GM12874 (cell line): ENCODE measurements at regions not wholly inside any gene's neighbourhood (a gene's known extent, or its start where the extent isn't known, plus 50 kb on each side); places are given as distances from the start of the nearest gene placed in this dataset.

Source experiments
- TF ChIP-seq, protein P1 (sequence below): IDR thresholded peaks from 2 replicates; pipeline ENCODE4 v1.5.1; 2011; ENCODE audit warnings: low read depth, mild to moderate bottlenecking, control low read depth, low read length, moderate library complexity; ENCODE audit not compliant: insufficient read depth

DNA sequence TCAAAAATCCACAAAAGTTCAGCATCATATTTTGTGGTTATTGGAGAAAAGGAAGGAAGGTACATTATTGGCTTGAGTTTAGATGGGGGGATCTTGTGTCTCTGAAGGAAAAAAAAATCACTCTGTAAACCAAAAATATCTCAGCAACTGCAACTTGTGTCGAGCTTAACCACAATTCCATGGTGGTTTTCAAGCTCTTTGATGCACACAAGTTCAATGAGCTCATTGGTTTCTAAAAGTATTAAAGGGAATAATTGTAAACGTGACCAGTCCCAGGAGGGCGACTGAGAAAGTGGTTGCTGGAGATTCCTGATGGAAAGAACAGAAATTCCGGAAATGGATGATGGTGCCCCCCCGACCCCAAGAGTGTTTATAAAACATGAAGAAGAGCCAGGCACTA is 173.8 kb downstream of the PSAT1 start:
- TF ChIP-seq, protein P1, sequence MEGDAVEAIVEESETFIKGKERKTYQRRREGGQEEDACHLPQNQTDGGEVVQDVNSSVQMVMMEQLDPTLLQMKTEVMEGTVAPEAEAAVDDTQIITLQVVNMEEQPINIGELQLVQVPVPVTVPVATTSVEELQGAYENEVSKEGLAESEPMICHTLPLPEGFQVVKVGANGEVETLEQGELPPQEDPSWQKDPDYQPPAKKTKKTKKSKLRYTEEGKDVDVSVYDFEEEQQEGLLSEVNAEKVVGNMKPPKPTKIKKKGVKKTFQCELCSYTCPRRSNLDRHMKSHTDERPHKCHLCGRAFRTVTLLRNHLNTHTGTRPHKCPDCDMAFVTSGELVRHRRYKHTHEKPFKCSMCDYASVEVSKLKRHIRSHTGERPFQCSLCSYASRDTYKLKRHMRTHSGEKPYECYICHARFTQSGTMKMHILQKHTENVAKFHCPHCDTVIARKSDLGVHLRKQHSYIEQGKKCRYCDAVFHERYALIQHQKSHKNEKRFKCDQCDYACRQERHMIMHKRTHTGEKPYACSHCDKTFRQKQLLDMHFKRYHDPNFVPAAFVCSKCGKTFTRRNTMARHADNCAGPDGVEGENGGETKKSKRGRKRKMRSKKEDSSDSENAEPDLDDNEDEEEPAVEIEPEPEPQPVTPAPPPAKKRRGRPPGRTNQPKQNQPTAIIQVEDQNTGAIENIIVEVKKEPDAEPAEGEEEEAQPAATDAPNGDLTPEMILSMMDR = no peak

- TF ChIP-seq, protein P1 = no peak
These were observed 175.2 kb downstream of the PSAT1 start for GRCh38 chr9:78472111-78472510.

- TF ChIP-seq, protein P1 = no peak
These were observed 182.5 kb downstream of the PSAT1 start for GRCh38 chr9:78479441-78479840.

DNA sequence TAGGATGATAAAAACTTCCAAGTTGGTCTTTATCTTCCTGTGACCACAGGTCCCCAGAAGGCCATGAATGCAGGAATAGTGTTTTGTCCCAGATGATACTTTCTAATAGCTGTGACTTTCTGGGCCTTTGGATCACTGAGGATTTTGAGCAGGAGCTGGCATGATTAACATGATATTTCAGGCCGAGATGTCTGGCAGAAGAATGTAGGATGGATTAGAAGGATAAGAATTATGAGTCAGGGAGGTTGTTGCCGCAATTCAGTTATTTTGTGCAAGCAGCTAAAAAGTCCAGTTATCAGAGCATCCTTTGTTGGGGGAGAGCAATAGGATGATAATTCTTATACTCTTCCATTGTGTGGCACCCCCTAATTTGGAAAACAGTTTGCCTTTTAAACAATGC is 189.7 kb downstream of the PSAT1 start:
- TF ChIP-seq, protein P1 = no peak

- TF ChIP-seq, protein P1 = no peak
These were observed 193.3 kb downstream of the PSAT1 start for GRCh38 chr9:78490231-78490630.

- TF ChIP-seq, protein P1 = no peak
These were observed 194.5 kb downstream of the PSAT1 start for GRCh38 chr9:78491402-78491801.

- TF ChIP-seq, protein P1 = no peak
These were observed 196.3 kb downstream of the PSAT1 start for GRCh38 chr9:78493166-78493742.
